GM21576 (cell line): ENCODE measurements at regions not wholly inside any gene's neighbourhood (a gene's known extent, or its start where the extent isn't known, plus 50 kb on each side); places are given as distances from the start of the nearest gene placed in this dataset.

Source experiments
- ATAC-seq: cut with Tn5 transposase; IDR thresholded peaks from one replicate; pipeline ENCODE4 v1.9.1; 2021; ENCODE audit warnings: mild to moderate bottlenecking, moderate library complexity; ENCODE audit not compliant: unreplicated experiment

DNA sequence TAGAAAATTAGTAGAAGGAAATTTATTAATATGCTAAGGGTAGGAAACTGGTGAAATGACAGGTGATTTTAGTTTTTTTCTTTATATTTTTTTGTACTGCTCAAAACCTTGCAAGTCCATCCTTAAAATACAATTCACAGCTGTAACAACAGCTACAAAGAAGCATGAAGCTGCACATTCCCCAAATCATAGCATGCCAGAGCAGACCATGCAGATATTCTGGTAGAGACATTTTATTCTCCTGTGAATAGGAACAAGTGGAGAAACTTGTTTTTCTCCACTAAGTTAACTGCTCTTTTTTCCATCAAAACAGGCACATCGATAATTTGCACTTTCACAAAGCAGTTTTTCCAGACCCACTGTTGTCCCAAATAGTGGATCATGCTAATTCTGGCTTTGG lies 1125.7 kb downstream of the BRINP3 start:
- no peak for ATAC-seq

DNA sequence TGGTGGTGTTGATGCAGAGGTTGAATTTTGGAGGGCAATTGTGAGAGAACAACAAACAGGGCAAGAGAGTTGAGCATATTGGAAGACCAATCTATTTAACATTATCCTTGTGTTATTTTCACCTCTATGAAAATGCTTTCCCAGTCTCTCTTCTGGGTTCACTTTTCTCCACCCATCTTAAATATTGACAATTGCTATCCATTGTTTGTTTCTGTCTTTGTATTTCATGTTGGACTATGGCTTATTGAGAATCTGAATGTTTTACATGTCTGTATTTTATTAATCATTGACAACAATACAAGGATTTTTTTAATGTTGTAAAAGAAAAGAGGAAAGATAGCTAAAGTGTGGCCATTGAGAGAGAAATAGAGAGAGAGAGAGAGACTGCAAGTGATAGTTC lies 1121.5 kb downstream of the BRINP3 start:
- no peak for ATAC-seq

DNA sequence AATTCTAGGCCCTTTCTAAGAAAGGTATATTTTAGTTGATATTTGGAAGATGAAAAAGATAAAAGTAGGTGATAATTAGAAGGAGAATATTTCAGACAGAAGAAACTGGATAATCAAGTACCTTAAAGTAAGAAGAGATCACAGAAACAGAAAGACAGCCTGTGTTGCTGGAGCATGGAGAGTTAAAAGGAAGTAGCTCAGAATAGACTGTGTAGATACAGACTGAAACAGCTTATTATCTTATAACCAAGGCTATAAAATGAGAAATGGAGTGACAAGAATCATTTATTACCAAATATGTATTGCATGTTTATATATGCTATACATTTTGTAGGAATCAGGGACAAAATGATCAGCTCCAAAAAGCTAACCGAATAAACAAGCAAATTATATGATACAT lies 1120.3 kb downstream of the BRINP3 start:
- no peak for ATAC-seq

DNA sequence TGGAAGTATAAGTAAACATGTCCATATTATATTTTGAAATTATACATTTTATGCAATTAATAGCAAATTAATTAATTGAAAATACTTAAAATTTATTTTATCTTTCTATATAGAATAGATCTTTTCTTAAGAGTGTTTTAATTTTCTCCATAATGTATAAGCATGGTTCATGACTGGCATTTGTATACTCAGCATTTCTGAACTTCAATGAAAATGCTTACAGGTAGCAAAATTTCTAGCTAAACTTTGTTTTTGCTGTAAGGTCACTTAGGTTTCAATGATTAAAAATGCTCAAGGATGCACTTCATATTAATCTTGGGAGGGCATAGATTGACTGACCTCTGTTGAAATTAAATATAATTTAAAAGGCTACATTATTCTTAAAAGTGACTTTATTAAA lies 1108.1 kb downstream of the BRINP3 start:
- no peak for ATAC-seq

DNA sequence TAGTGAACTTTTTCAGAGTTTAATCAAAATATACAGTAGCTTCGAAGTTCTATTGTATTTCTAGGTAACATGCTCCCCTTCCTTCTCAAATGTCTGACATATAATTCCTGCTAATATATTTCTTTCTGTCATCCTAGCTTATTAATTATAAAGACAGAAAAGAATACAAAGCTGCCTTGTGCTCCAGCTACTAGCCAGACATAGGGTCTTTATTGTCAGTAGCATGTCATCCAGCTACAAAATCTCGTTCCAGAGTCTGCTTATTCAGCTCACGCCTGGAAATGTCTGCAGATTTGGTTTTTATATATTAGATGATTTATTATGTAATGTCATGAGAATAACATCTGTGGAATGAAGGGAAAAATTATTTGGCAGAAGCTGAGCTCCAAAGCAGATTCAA lies 1102.8 kb downstream of the BRINP3 start:
- no peak for ATAC-seq

DNA sequence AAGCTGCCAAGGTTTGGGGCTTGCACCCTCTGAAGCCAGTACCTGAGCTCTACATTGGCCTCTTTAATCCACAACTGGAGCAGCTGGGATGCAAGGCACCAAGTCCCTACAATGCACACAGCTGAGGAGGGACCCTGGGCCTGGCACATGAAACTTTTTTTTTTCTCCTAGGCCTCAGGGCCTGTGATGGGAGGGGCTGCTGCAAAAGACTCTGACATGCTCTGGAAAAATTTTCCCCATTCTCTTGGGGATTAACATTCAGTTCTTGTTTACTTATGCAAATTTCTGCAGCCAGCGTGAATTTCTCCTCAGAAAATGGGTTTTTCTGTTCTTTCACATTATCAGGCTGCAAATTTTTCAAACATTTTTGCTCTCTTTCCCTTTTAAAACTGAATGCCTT lies 1072.2 kb downstream of the BRINP3 start:
- ATAC-seq: no peak

DNA sequence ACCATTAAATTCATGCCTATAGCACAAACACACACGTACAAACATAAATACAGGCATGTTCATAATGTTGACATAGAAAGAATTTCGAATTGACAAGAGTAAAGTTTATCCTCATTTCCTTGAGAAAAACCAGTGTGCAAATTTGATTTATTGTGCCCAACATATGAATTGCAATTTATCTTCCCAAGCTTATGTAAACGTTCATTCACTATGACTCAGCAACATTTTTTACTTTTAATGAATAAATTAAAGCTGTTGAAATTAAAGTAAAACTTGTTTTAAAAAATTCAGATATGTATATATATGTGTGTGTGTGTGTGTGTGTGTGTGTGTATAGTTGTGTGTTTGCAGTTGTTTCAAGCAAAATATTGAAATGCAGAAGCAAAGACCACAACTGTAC lies 1067.9 kb downstream of the BRINP3 start:
- ATAC-seq: no peak

DNA sequence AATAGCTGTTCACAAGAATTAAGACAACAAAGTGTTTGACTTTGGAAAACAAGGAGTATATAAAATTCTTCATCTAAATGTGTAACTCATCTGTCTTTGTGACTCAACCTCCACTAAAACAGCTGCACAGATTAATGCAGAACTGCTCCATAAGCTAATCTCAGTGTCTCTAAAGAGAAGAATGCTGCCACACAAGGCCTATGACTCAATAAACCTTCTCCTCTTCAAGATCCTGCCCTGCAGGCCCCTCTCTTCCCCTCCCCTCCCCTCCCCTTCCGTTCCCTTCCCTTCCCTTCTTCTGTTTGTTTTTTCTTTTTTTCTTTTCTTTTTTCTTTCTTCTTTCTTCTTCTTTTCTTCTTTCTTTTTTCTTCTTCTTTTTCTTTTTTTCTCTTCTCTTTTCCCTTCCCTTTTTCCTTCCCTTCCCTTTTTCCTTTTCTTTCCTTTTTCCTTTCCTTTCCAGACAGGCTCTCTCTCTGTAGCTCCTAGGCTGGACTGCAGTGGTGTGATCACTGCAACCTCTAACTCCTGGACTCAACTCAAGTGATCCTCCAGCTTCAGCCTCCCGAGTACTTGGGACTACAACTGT lies 1052.8 kb downstream of the BRINP3 start:
- ATAC-seq: no peak

DNA sequence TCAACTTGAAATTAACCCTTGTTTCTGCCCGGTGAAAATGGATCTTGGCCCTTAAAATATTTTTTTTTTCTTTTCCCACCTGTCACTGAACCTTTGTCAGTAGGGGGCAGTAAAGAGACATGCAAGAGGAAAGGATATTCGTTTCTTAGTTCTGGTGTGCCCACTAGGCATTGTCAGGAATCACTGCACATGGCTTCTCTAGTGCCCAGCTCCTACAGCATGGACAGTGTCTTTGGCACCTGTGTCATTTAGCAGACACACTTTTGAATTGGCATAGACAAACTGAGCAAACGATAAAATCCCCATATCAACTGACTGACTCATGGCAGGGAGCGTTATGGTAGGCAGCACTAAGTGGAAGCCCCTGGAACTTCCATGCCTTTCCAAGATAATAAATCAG lies 1048.1 kb downstream of the BRINP3 start:
- no peak for ATAC-seq

DNA sequence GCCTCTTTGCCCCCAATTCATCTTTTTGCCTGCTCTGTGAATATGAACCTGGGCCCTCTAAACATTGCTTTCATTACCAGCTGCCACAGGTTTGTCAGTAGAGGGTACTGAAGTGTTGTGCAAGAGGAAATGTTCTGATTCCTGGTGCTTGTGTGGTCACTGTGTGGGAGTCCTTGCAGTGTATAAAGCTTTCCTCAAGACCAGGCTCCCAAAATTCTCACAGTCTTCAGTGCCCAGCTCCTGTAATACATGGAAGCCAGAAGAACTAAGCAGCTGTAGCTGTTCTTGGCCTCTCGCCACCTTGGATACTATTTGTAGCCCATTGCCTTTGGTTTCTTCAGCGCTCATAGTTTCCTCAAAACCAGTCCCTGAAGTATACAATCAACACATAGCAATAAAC lies 1046.2 kb downstream of the BRINP3 start:
- ATAC-seq: no peak

DNA sequence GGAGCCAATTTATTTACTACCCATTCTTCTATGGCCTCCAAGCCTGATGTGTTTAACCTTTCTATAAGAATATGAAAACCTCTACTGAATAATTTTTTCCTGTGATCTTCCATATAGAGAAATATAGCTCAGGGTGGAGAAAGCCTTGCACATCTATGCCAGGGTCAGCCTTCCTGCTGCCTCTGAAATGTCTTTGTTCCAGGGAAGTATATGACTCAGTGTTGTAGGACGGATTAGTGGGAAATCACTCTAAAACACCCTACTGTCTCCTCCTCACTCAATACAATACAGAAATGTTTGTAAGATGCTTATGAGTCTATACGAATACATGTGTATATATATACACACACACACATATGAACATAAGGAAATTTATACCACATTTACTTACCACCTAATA lies 1044.9 kb downstream of the BRINP3 start:
- ATAC-seq: no peak

DNA sequence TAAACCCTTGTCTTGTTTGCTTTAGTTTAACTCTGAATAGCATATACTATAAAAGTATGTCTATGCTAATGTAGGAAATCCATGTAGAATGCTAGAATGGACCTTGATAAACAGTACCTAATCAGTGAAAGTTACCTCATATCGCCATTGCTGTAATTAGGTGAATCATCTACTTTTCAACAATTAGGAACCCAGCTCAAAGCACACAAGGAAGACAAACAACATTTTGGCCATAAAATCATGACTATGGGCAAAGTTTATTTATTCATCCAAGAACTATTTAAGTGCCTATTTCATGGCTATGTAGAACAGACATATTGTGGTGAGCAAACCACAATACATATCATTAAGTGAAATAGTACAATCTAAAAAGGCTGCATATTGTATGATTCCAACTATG lies 1043.2 kb downstream of the BRINP3 start:
- ATAC-seq: no peak

DNA sequence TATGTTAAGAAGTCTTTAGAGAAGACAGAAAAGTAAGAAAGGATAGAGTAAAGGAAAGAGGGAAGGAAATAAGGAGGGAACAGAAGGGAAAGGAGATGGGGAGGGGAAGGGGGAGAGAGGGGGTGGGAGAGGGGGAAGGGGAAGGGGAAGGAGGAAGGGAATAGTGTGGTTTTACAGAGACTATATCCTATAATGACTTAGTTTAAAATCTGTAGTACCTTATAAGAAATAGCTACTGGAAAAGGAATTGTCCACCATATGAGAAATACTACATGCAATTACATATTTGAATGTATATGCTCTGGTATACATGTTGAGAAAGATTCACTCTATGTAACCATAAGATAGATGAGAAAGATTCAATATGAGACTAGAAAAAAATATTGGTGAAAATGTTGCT lies 1042.3 kb downstream of the BRINP3 start:
- no peak for ATAC-seq

DNA sequence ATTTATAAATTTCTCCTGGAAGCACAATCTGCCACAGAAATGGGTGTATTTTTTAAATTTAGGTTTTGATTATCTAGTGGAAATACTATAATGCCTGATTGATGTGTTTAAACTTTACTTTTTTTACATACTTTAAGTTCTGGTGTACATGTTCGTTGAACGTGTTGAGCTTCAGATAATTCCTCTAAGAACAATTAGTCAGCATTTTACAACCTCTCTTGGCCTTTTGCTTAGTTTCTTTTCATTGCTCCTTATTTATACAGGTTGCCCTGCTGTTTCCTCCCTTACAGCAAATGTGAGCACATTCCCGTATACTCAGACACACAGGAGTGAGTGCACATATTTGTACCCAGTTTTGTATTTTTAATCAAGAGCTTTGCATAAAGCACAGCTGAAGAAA lies 1038.9 kb downstream of the BRINP3 start:
- ATAC-seq: no peak

DNA sequence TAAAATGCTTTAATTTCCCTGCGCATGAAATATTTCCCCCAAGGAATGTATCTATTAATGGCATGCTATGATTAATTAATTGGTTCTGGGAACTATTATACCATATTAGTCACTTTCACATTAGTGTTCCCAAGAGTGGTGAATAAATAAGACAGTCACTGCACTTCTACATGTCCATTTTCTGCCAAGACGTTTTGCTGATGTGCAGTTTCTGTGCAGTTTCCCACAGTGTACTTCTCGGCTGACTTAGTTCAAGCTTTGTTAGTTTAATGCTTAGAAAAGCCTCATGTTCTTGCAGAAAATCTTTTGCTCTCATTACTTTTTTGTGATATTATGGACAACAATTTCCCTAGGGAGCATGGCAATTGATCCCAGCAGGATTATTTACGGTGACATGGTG lies 1014.5 kb downstream of the BRINP3 start:
- no peak for ATAC-seq

DNA sequence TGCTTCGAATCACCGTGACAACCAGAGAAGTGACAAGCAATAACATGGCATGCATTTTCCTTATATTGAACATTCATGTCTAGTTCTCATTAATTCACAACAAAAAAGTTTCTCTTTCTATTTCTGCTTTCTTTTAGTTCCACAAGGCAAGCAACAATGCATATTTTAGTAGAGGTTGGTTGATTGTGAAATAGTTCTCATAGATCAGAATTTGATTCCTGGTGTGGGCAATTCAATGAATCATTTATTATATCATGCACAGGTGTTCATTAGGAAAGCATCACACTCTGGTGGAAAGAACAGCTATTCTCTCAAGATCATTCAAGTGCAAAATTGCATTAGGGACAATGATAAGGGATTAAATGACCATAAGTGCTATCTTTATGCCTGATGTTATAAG lies 980.9 kb downstream of the BRINP3 start:
- no peak for ATAC-seq

DNA sequence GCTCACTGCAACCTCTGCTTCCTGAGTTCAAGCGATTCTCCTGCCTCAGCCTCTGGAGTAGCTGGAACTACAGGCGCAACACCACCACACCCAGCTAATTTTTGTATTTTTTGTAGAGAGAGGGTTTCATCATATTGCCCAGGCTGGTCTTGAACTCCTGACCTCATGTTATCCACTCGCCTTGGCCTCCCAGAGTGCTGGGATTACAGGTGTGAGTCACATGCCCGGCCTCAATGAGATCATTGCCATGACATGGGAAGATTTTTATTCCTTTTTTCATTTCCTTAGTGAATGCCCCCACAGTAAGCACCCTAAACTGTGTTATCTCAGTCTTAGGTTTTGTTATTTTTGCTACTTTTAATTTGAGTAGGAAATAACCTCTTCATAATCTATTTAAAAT lies 977.9 kb downstream of the BRINP3 start:
- no peak for ATAC-seq

DNA sequence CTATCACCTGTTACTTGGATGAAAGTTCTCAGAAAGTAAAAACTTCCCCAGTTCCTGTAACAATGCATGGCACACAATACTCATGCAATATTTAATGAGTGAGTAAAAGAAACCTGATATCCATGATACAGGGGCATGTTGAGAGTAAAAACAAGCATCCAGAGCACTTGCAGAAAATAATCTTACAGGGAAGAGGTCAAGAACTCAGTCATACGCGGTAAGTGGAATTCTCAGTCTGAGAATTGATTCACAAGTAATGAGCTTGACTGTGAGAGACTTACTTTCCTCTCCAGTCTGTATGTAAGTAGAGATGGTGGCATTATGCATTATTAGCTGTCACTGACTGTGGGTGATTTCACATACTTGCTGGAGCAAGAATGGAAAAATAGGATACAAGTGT lies 976.9 kb downstream of the BRINP3 start:
- no peak for ATAC-seq

DNA sequence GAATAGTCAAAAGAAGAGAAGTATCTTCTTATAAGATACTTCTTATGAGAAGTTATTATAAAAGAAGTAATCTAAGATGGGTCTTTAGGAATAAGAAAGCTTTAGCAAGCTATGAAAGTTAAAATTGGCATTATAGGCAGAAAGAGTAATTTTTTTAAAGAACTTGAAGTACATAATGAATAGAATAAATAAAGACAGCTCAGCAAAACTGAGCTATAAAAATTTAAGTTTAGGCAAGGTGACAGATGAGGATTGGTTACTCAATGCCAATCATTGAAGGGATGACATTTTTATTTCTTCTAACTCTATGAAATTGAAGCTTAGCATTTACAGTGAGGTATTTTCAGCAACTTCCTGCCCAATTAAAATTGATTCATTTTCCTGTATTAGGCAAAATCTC lies 966.8 kb downstream of the BRINP3 start:
- no peak for ATAC-seq

DNA sequence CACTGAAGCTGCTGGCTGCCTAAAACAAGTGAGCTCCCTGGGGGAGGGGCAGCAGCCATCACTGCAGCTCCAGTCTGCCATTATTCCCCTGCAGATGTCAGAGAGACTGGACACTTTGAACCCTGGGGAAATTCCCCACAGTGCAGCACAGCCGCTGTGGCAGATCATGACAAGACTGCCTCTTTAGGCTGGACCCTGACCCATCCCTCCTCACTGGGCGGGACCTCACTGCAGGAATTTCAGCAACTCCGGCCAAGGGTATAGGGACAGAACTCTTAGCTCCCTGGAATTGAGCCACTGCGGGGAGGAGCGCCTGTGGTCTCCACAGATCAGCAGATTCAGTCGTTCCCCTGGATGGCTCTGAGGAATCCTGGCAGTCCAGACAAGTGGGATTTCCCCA lies 964.6 kb downstream of the BRINP3 start:
- no peak for ATAC-seq

DNA sequence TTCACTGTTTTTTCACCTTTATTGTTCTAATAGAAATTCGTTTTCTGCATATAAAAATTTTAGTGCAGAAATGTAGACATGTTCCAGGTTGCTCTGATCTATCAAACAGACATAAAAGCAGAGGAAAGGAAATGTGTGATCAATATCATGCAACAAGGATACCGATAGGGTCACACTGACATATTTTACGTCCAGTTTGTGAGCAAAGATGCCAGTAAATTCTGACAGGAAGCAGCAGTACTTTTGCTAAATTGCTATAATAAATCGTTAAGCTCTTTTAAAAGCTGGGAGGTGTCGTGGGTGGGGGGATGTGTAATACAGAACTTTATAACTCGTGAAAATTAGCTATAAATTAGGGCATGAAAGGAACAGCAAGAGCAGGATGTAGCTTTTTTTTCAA lies 955.2 kb downstream of the BRINP3 start:
- no peak for ATAC-seq

DNA sequence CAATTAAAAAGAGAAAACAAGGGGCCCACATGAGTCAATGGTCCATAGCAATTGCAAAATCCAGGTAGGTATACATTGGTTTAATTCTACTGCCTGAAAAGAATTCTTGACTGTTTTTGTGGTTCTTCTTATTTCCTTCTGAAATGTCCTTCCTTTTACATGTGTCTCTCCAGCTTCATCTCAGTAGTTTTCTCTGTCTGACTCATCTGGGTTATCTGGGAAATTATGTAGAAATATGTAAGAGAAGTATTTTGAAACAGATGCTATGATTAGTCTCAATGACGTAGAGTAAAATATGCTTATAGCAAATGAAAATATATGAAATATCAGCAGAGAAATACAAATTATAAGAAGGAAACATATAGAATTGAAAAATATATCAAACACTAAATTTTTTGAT lies 953.2 kb downstream of the BRINP3 start:
- no peak for ATAC-seq

DNA sequence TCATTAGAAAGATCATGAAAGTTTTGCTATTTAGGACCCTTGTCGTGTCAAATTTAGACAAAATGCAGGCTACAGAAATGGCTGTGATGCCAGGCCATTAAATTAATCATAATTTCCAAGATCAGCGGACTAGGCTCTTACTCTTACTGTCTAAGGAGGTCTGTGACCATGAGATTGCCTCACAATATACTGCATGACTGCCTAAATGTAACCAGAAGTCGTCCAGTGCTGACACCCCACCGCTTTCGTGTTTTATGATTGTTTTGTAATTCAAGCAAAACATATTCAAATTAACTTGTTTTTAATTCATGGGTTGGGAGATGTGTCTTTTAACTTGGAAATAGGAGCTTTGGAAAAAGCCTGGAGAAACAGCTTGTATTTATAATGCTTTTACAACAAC lies 947.5 kb downstream of the BRINP3 start:
- ATAC-seq: no peak

DNA sequence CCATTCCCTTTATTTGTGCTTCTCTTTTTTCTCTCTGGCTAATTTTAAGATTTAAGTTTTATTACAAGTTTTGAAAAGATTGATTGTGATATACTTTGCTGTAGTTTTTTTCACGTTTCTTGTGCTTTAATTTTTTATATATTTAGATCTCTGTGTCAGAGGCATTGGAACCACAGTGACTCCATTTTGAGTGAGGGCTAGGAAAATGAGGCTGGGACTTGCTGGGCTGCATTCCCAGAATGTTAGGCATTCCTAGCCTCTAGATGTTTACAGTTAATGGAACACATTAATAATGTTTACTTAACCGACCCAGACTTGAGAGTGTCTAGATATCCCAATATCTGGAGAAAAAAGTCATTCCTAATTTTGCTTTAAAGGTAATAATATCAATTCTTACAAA lies 939.4 kb downstream of the BRINP3 start:
- no peak for ATAC-seq
